Anterior cingulate cortex (tissue), 58 donors: ENCODE measurements at regions not wholly inside any gene's neighbourhood (a gene's known extent, or its start where the extent isn't known, plus 50 kb on each side); places are given as distances from the start of the nearest gene placed in this dataset.
"Not testable (repeated sequence)": the region's sequence is repeated elsewhere in the genome, so short reads cannot be mapped to it uniquely, and the experiment has no call there.

Experiments
- DNase-seq, 58 donors: peaks; one replicate each; lab custom pipeline; 2025; lab: John Stamatoyannopoulos, UW

- DNase-seq, result not testable (repeated sequence)
Observed at GRCh38 chr12:73877291-73877690, 660.3 kb upstream of the ATXN7L3B start.

- DNase-seq, result no peak
Observed at GRCh38 chr12:73892201-73892600, 645.4 kb upstream of the ATXN7L3B start.

- DNase-seq, result no peak
Observed at GRCh38 chr12:73898645-73899044, 639.0 kb upstream of the ATXN7L3B start.

- no peak for DNase-seq
Observed at GRCh38 chr12:73902260-73902659, 635.4 kb upstream of the ATXN7L3B start.

- DNase-seq, result no peak
Observed at GRCh38 chr12:73906757-73907156, 630.9 kb upstream of the ATXN7L3B start.

- DNase-seq, result no peak
Observed at GRCh38 chr12:73935817-73936216, 601.8 kb upstream of the ATXN7L3B start.

GRCh38 chr12:73947326-73948026 lies 590.2 kb upstream of the ATXN7L3B start:
- DNase-seq, result peak in 1 of 58 donors; percentile 1

GRCh38 chr12:73950507-73950906 lies 587.1 kb upstream of the ATXN7L3B start:
- DNase-seq, result peak in 1 of 58 donors; percentile 3

GRCh38 chr12:73951956-73952703 lies 585.5 kb upstream of the ATXN7L3B start:
- no peak for DNase-seq

GRCh38 chr12:73964641-73965040 lies 573.0 kb upstream of the ATXN7L3B start:
- no peak for DNase-seq

GRCh38 chr12:73973486-73973885 lies 564.1 kb upstream of the ATXN7L3B start:
- DNase-seq, result peak in 1 of 58 donors; percentile 0

- no peak for DNase-seq
Observed at GRCh38 chr12:73984552-73984951, 553.1 kb upstream of the ATXN7L3B start.

- DNase-seq, result no peak
Observed at GRCh38 chr12:73991138-73991537, 546.5 kb upstream of the ATXN7L3B start.

- DNase-seq, result no peak
Observed at GRCh38 chr12:73998894-73999293, 538.7 kb upstream of the ATXN7L3B start.

GRCh38 chr12:74015118-74015517 lies 522.5 kb upstream of the ATXN7L3B start:
- DNase-seq, result no peak

- DNase-seq, result not testable (repeated sequence)
Observed at GRCh38 chr12:74016324-74016723, 521.3 kb upstream of the ATXN7L3B start.

GRCh38 chr12:74018849-74019248 lies 518.8 kb upstream of the ATXN7L3B start:
- no peak for DNase-seq

- DNase-seq, result peak in 31 of 58 donors; percentile 1 to 49 (median 23)
Observed at GRCh38 chr12:74021937-74022336, 515.7 kb upstream of the ATXN7L3B start.

GRCh38 chr12:74031045-74031444 lies 506.6 kb upstream of the ATXN7L3B start:
- DNase-seq, result no peak

- DNase-seq, result no peak
Observed at GRCh38 chr12:74033531-74033930, 504.1 kb upstream of the ATXN7L3B start.

GRCh38 chr12:74039138-74039537 lies 498.5 kb upstream of the ATXN7L3B start:
- not testable (repeated sequence) for DNase-seq

- no peak for DNase-seq
Observed at GRCh38 chr12:74043343-74043742, 494.3 kb upstream of the ATXN7L3B start.
